GM20000 (cell line): ENCODE measurements at regions not wholly inside any gene's neighbourhood (a gene's known extent, or its start where the extent isn't known, plus 50 kb on each side); places are given as distances from the start of the nearest gene placed in this dataset.
"Not testable (repeated sequence)": the region's sequence is repeated elsewhere in the genome, so short reads cannot be mapped to it uniquely, and the experiment has no call there.

Experiments
- DNase-seq: peaks from one replicate; pipeline ENCODE4 v3.0.0; 2012; ENCODE audit warnings: low spot score
- TF ChIP-seq, protein P1 (sequence below): IDR thresholded peaks from 2 replicates; pipeline ENCODE4 v1.5.1; 2012; ENCODE audit warnings: mild to moderate bottlenecking, control low read depth; ENCODE audit errors: extremely low read depth, missing control alignments

DNA sequence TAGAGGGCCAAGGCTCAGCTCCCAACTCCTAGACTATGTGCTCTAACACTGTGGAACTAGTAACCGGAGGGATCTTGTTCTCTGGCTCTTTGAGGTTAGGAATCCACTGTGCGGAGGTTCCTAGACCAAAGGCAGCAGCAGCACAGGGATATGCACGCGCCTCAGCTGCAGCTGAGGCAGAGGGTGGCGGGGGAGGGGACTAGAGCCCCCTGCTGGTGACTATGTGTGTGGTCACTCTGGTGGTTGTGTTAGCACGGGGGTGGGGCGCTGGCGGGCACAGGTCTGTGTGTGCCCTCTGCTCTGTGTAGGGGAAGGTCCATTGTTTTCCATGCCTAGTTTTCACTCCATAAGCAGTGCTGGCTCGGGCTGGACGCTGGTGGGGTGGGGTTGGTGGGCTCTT is 458.0 kb upstream of the IZUMO3 start:
- TF ChIP-seq, protein P1, sequence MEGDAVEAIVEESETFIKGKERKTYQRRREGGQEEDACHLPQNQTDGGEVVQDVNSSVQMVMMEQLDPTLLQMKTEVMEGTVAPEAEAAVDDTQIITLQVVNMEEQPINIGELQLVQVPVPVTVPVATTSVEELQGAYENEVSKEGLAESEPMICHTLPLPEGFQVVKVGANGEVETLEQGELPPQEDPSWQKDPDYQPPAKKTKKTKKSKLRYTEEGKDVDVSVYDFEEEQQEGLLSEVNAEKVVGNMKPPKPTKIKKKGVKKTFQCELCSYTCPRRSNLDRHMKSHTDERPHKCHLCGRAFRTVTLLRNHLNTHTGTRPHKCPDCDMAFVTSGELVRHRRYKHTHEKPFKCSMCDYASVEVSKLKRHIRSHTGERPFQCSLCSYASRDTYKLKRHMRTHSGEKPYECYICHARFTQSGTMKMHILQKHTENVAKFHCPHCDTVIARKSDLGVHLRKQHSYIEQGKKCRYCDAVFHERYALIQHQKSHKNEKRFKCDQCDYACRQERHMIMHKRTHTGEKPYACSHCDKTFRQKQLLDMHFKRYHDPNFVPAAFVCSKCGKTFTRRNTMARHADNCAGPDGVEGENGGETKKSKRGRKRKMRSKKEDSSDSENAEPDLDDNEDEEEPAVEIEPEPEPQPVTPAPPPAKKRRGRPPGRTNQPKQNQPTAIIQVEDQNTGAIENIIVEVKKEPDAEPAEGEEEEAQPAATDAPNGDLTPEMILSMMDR, result no peak
- no peak for DNase-seq

DNA sequence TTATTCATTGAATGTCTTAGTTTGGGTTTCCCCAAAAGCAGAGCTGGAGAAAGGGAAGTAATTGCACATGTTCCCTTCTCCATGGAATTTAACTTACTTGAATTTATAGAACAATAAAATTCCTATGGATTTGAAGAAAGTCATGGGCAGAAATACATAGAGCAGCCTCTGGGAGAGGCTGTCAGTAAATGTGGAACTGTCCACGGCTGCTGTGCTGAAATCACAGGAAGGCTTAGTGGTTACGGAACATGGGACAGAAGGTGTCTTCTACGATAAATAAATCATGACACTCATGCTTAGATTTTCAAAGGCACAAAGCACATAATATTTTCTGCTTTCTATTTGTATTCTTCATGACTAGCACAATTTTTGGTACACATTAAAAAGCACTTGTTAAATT is 440.6 kb upstream of the IZUMO3 start:
- DNase-seq, result no peak
- TF ChIP-seq, protein P1, result no peak

- not testable (repeated sequence) for DNase-seq
Measured at GRCh38 chr9:24970780-24971179, 425.1 kb upstream of the IZUMO3 start.

GRCh38 chr9:24961762-24962161 is 416.1 kb upstream of the IZUMO3 start:
- DNase-seq, result no peak
- TF ChIP-seq, protein P1, result no peak

DNA sequence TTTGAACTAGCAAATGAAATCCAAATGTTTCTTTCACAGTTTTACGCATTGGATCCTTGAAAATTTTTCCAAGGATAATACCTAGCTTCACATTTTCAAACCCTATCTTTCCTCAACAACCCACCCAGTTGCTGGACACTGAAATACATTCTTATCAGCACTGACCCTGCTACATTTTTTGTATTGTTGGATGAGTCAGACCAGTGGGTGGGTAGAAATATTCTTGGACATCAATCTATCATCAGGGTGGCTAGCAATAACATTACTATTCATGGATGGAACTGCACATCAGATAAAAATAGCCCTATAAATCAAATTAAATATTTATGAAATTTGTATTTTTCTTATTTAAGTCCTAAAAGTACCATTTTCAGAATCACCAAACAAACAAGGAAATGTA is 407.4 kb upstream of the IZUMO3 start:
- DNase-seq, result no peak
- TF ChIP-seq, protein P1, result no peak

- TF ChIP-seq, protein P1, result no peak
- no peak for DNase-seq
Measured at GRCh38 chr9:24939109-24939850, 393.6 kb upstream of the IZUMO3 start.

DNA sequence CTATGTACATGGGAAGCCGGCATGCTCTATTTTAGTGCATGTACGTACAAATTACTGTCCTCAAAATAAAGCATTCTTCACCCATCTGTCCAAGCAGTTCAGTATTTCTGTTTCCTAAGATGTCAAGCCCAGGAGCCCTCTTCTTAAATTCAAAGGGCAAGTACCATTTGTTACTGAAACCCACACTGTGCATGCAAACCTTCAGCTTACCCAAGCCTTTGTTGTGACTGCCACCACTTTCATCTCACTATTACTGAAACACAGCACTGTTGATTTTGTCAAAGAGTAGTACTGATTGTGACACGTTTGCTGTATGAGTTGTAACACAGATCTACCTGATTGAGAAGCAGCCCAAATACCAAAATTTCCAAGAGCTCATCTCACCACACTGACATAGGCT is 390.4 kb upstream of the IZUMO3 start:
- TF ChIP-seq, protein P1, result no peak
- no peak for DNase-seq

GRCh38 chr9:24932785-24933184 is 387.1 kb upstream of the IZUMO3 start:
- TF ChIP-seq, protein P1, result no peak
- no peak for DNase-seq
